Neural progenitor cell (in vitro differentiated cells): ENCODE measurements at regions not wholly inside any gene's neighbourhood (a gene's known extent, or its start where the extent isn't known, plus 50 kb on each side); places are given as distances from the start of the nearest gene placed in this dataset.

Experiments used
- CTCF ChIP-seq: fragments of 200-600 bp; sonication (generic); IDR thresholded peaks from 2 replicates; pipeline ENCODE4 v1.5.1; 2017; ENCODE audit warnings: antibody characterized with exemption, mild to moderate bottlenecking
- EZH2 ChIP-seq: fragments of 200-600 bp; sonication (generic); IDR thresholded peaks from 2 replicates; pipeline ENCODE4 v1.6.1; 2017; ENCODE audit warnings: antibody characterized with exemption, mild to moderate bottlenecking, moderate library complexity
- EZH2phosphoT487 ChIP-seq: fragments of 200-600 bp; sonication (generic); IDR thresholded peaks from 2 replicates; pipeline ENCODE4 v1.6.1; 2017; ENCODE audit warnings: antibody characterized with exemption

GRCh38 chr2:65781756-65782155, 349.4 kb upstream of the SPRED2 start:
- TF ChIP-seq CTCF: no peak
- no peak for TF ChIP-seq EZH2
- TF ChIP-seq EZH2phosphoT487: no peak
